BE2C (cell line): ENCODE measurements at regions not wholly inside any gene's neighbourhood (a gene's known extent, or its start where the extent isn't known, plus 50 kb on each side); places are given as distances from the start of the nearest gene placed in this dataset.
A peak's percentile ranks its signal among the peaks of the same experiment; 100 is the strongest.

ENCODE experiments used
- DNase-seq: peaks from one replicate; pipeline ENCODE4 v3.0.0-alpha.2; 2020
- H3K27me3 ChIP-seq: fragments of 250-450 bp; sonication (Bioruptor Pico); 2 replicates; pipeline ENCODE4 v1.5.1; 2020; ENCODE audit warnings: mild to moderate bottlenecking
- H3K36me3 ChIP-seq: fragments of 250-450 bp; sonication (Bioruptor Pico); 2 replicates; pipeline ENCODE4 v1.5.1; 2020; ENCODE audit warnings: mild to moderate bottlenecking
- H3K4me1 ChIP-seq: fragments of 250-450 bp; sonication (Bioruptor Pico); 2 replicates; pipeline ENCODE4 v1.5.1; 2020
- H3K4me3 ChIP-seq: 2 replicates; pipeline ENCODE4 v1.5.1; 2011; ENCODE audit warnings: low read depth, low read length
- H3K9me3 ChIP-seq: fragments of 250-450 bp; sonication (Bioruptor Pico); 2 replicates; pipeline ENCODE4 v1.5.1; 2020
- CTCF ChIP-seq: IDR thresholded peaks from 2 replicates; pipeline ENCODE4 v1.5.1; 2012; ENCODE audit warnings: mild to moderate bottlenecking, low read depth, low read length

GRCh38 chr1:106972074-106972473, 84.4 kb upstream of the PRMT6 start:
- no peak for DNase-seq
- H3K4me3 ChIP-seq: no peak overlapping the region

GRCh38 chr1:106975944-106976343, 80.5 kb upstream of the PRMT6 start:
- Histone ChIP-seq H3K36me3 (no peaks in the 10 kb centered on the region), H3K4me1 (peaks cover 10% of the 10 kb centered on the region), H3K4me3 (no peak overlapping the region), H3K27me3 (no peaks in the 10 kb centered on the region), H3K9me3 (no peaks in the 10 kb centered on the region; the same call in 1 of the 2 replicates)
- DNase-seq: peak; percentile 8
- peak; percentile 51 for TF ChIP-seq CTCF

More at GRCh38 chr1:106972074-106972473, 84.4 kb upstream of the PRMT6 start:
- TF ChIP-seq CTCF: no peak
- H3K9me3 ChIP-seq: no peaks in the 10 kb centered on the region; the same call in 1 of the 2 replicates
- no peaks in the 10 kb centered on the region for H3K4me1 ChIP-seq
- no peaks in the 10 kb centered on the region for H3K36me3 ChIP-seq
- H3K27me3 ChIP-seq: no peaks in the 10 kb centered on the region

- no peaks in the 10 kb centered on the region for H3K27me3 ChIP-seq
- DNase-seq: peak; percentile 58
- TF ChIP-seq CTCF: no peak
- H3K4me3 ChIP-seq: no peak overlapping the region
- peaks cover 10% of the 10 kb centered on the region for H3K4me1 ChIP-seq
- H3K36me3 ChIP-seq: no peaks in the 10 kb centered on the region
- H3K9me3 ChIP-seq: no peaks in the 10 kb centered on the region; the same call in 1 of the 2 replicates
These were observed 77.8 kb upstream of the PRMT6 start for GRCh38 chr1:106978477-106979322.

GRCh38 chr1:106979371-106979770, 77.1 kb upstream of the PRMT6 start:
- no peaks in the 10 kb centered on the region for H3K36me3 ChIP-seq
- peaks cover 10% of the 10 kb centered on the region for H3K4me1 ChIP-seq
- H3K9me3 ChIP-seq: no peaks in the 10 kb centered on the region; the same call in 1 of the 2 replicates
- no peak for TF ChIP-seq CTCF
- H3K27me3 ChIP-seq: no peaks in the 10 kb centered on the region
- no peak for DNase-seq
- no peak overlapping the region for H3K4me3 ChIP-seq

GRCh38 chr1:106980121-106980520, 76.4 kb upstream of the PRMT6 start:
- no peaks in the 10 kb centered on the region for H3K27me3 ChIP-seq
- no peaks in the 10 kb centered on the region; the same call in 1 of the 2 replicates for H3K9me3 ChIP-seq
- no peak overlapping the region for H3K4me3 ChIP-seq
- no peak for DNase-seq
- TF ChIP-seq CTCF: no peak
- peaks cover 10% of the 10 kb centered on the region for H3K4me1 ChIP-seq
- H3K36me3 ChIP-seq: no peaks in the 10 kb centered on the region

- no peak overlapping the region for H3K4me3 ChIP-seq
- H3K4me1 ChIP-seq: peaks cover 3% of the 10 kb centered on the region; the same call in 1 of the 2 replicates
- no peaks in the 10 kb centered on the region for H3K36me3 ChIP-seq
- TF ChIP-seq CTCF: no peak
- no peaks in the 10 kb centered on the region for H3K27me3 ChIP-seq
- DNase-seq: no peak
- no peaks in the 10 kb centered on the region for H3K9me3 ChIP-seq
These were observed 71.7 kb upstream of the PRMT6 start for GRCh38 chr1:106984801-106985200.
